Kidney (tissue), 13 donors: ENCODE measurements at regions not wholly inside any gene's neighbourhood (a gene's known extent, or its start where the extent isn't known, plus 50 kb on each side); places are given as distances from the start of the nearest gene placed in this dataset.
"Not testable (repeated sequence)": the region's sequence is repeated elsewhere in the genome, so short reads cannot be mapped to it uniquely, and the experiment has no call there.

ENCODE experiments used
- DNase-seq, 5 donors: peaks; one replicate each; pipeline ENCODE4 v3.0.0-alpha.2; 2013 to 2020
- FAIRE-seq: peaks from 2 replicates; lab custom pipeline; 2012; peaks lifted over from hg19 to GRCh38; lab: Jason Lieb, UNC
- H3K27ac ChIP-seq, 2 donors: one replicate each; pipeline ENCODE4 v1.7.0; 2013; ENCODE audit warnings: low read depth in 2 of 2, low read length in 2 of 2, inconsistent platforms in 1 of 2
- H3K27me3 ChIP-seq: one replicate; pipeline ENCODE4 v1.7.1; 2013; ENCODE audit warnings: low read length, inconsistent platforms; ENCODE audit not compliant: control insufficient read depth, insufficient read depth
- H3K36me3 ChIP-seq, 3 donors: one replicate each; pipeline versions ENCODE4 v1.7.0 to v1.7.1; 2013; ENCODE audit warnings: low read length in 3 of 3, control low read depth in 1 of 3, inconsistent platforms in 1 of 3; ENCODE audit not compliant: insufficient read depth in 3 of 3, control insufficient read depth in 2 of 3
- H3K4me1 ChIP-seq, 3 donors: one replicate each; pipeline versions ENCODE4 v1.7.0 to v1.7.1; 2013; ENCODE audit warnings: low read length in 3 of 3, inconsistent platforms in 1 of 3, low read depth in 1 of 3; ENCODE audit not compliant: control insufficient read depth in 2 of 3, insufficient read depth in 2 of 3
- H3K4me3 ChIP-seq, 3 donors: one replicate each; pipeline versions ENCODE4 v1.7.0 to v1.8.1; 2013; ENCODE audit warnings: low read length in 3 of 3, control low read depth in 1 of 3, inconsistent platforms in 1 of 3
- H3K9ac ChIP-seq, 3 donors: one replicate each; pipeline versions ENCODE4 v1.7.0 to v1.7.1; 2013; ENCODE audit warnings: low read length in 3 of 3, control low read depth in 1 of 3, inconsistent platforms in 1 of 3
- H3K9me3 ChIP-seq, 3 donors: one replicate each; pipeline versions ENCODE4 v1.7.0 to v1.7.1; 2013; ENCODE audit warnings: low read length in 3 of 3, control low read depth in 1 of 3, inconsistent platforms in 1 of 3; ENCODE audit not compliant: control insufficient read depth in 2 of 3, insufficient read depth in 1 of 3
- intact Hi-C: fragments of 100-400 bp; cut with DNase I; formaldehyde crosslinking; loops from one replicate; pipeline ENCODE4 v1.11.1; 2022
- TF ChIP-seq, protein P1 (sequence below): IDR thresholded peaks from 3 replicates; pipeline ENCODE4 v1.5.1; 2012; ENCODE audit warnings: mild to moderate bottlenecking, moderate library complexity, borderline replicate concordance; ENCODE audit not compliant: insufficient read depth; ENCODE audit errors: extremely low read depth
- donor health status: control.
- donor health status: control.
- donor health status: control.
- donor health status: control.
- donor health status: control.
- donor health status: DM: yes; HTN: yes; CAD: no.
- donor health status: Normal renal cell carcinoma (clear cell type).

- FAIRE-seq, result no peak
- Histone ChIP-seq H3K36me3 (no peaks in the 10 kb centered on the region), H3K27me3 (no peaks in the 10 kb centered on the region), H3K9me3 (peaks cover 5 to 68% (median 20%) of the 10 kb centered on the region in 3 donors), H3K4me1 (no peaks in the 10 kb centered on the region), H3K27ac (no peak overlapping the region), H3K9ac (no peak overlapping the region), H3K4me3 (no peak overlapping the region)
- no peak for DNase-seq
- TF ChIP-seq, protein P1, sequence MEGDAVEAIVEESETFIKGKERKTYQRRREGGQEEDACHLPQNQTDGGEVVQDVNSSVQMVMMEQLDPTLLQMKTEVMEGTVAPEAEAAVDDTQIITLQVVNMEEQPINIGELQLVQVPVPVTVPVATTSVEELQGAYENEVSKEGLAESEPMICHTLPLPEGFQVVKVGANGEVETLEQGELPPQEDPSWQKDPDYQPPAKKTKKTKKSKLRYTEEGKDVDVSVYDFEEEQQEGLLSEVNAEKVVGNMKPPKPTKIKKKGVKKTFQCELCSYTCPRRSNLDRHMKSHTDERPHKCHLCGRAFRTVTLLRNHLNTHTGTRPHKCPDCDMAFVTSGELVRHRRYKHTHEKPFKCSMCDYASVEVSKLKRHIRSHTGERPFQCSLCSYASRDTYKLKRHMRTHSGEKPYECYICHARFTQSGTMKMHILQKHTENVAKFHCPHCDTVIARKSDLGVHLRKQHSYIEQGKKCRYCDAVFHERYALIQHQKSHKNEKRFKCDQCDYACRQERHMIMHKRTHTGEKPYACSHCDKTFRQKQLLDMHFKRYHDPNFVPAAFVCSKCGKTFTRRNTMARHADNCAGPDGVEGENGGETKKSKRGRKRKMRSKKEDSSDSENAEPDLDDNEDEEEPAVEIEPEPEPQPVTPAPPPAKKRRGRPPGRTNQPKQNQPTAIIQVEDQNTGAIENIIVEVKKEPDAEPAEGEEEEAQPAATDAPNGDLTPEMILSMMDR, result no peak
- intact Hi-C loops, result no loop called here
Measured at GRCh38 chr16:34743115-34743514, 1283.7 kb downstream of the TP53TG3F start.

DNA sequence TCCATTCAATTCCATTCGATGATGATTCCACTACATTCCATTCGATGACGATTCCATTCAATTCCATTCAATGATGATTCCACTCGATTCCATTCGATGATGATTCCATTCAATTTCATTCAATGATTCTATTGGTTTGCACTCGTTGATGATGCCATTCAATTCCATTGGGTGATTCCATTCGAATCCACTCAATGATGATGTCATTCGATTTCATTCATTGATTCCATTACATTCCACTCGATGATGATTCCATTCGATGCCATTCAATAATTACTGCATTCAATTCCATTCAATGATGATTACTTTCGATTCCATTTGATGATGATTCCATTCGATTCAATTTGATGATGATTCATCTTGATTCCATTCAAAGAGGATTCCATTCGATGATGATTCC, 1299.4 kb downstream of the TP53TG3F start:
- TF ChIP-seq, protein P1, result no peak
- Histone ChIP-seq H3K4me1 (no peaks in the 10 kb centered on the region), H3K9ac (no peak overlapping the region), H3K36me3 (no peaks in the 10 kb centered on the region), H3K27me3 (no peaks in the 10 kb centered on the region), H3K27ac (no peak overlapping the region), H3K9me3 (peaks cover 23 to 65% (median 41%) of the 10 kb centered on the region in 3 donors), H3K4me3 (peak overlapping the region in 1 of 3 donors; percentile 17)
- DNase-seq (no peak), FAIRE-seq (no peak)
- intact Hi-C loops, result no loop called here

GRCh38 chr16:34791835-34792234, 1332.4 kb downstream of the TP53TG3F start:
- intact Hi-C loops, H3K27ac ChIP-seq, H3K9ac ChIP-seq, DNase-seq, H3K4me3 ChIP-seq, H3K27me3 ChIP-seq, H3K9me3 ChIP-seq, FAIRE-seq, H3K36me3 ChIP-seq, H3K4me1 ChIP-seq: not testable (repeated sequence)

GRCh38 chr16:34801875-34802274, 1342.5 kb downstream of the TP53TG3F start:
- no peaks in the 10 kb centered on the region for H3K27me3 ChIP-seq
- no peaks in the 10 kb centered on the region for H3K4me1 ChIP-seq
- intact Hi-C loops, result no loop called here
- FAIRE-seq (no peak), DNase-seq (peak in 1 of 5 donors; percentile 51)
- no peak overlapping the region for H3K27ac ChIP-seq
- no peak overlapping the region for H3K9ac ChIP-seq
- no peak overlapping the region for H3K4me3 ChIP-seq
- TF ChIP-seq, protein P1, result no peak
- H3K36me3 ChIP-seq, result no peaks in the 10 kb centered on the region
- H3K9me3 ChIP-seq, result no peaks in the 10 kb centered on the region
